ENCODE measurements at regions not wholly inside any gene's neighbourhood (a gene's known extent, or its start where the extent isn't known, plus 50 kb on each side); places are given as distances from the start of the nearest gene placed in this dataset.

DNA sequence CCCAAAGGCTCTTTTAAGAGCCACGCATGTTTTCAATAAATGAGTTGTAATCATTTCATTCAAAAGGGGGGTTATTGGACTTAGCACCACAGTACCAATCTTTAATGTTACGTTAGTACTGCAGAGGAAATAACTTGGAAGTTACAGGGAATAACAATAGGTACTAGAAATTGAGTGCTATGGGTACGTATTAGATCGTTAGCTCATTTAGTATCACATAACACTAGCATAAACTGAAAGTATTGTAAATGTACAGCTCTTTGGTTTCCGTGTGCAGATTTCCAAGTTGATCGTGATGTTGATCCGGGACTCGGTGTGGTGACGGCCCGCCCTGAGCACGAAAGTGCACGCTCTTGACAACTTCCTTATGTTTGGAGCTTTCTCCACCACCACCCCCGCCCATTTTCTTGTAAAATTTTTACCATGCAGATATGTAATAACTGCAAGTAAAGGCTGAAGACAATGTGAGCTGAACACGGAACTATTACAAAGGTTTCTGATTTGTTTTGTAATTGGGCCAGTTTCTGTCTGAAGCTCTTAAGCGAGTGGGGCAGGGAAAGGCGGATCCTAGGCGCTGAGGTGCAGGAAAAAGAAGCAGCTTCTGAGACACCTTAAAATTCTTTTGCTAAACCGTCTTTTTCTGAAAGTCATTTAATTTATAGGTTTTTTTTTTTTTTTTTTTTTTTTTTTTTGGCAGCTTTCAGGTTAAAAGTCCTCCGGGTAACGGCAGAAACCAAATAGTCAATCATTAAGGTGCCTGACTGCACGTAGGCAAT lies 71.5 kb downstream of the HFE start:
- TF ChIP-seq CTCF (IDR thresholded peaks at IDR 0.05; ENCODE audit: low read depth, low read length, poor library complexity, severe bottlenecking) (no peak), EZH2phosphoT487 (IDR thresholded peaks at IDR 0.05; ENCODE audit: borderline replicate concordance, low read length) (no peak)
